Esophagus squamous epithelium (tissue), 5 donors: ENCODE measurements at regions not wholly inside any gene's neighbourhood (a gene's known extent, or its start where the extent isn't known, plus 50 kb on each side); places are given as distances from the start of the nearest gene placed in this dataset.

Experiments used
- DNase-seq: peaks from one replicate; lab custom pipeline; 2025; lab: John Stamatoyannopoulos, UW
- H3K27ac ChIP-seq, 4 donors: fragments of 200-600 bp; sonication (generic); one replicate each; pipeline ENCODE4 v1.5.1; 2016 to 2019; ENCODE audit warnings: mild to moderate bottlenecking in 1 of 4
- H3K27me3 ChIP-seq, 4 donors: fragments of 200-600 bp; sonication (generic); 1 replicate in 3 of 4; 2 replicates in 1 of 4; pipeline versions ENCODE4 v1.5.1 to v1.6.0; 2017 to 2021; ENCODE audit warnings: antibody characterized with exemption in 1 of 4
- H3K36me3 ChIP-seq, 3 donors: fragments of 200-600 bp; sonication (generic); one replicate each; pipeline ENCODE4 v1.5.1; 2016 to 2019
- H3K4me1 ChIP-seq, 3 donors: fragments of 200-600 bp; sonication (generic); one replicate each; pipeline ENCODE4 v1.5.1; 2017 to 2019
- H3K4me3 ChIP-seq, 4 donors: fragments of 200-600 bp; sonication (generic); 1 replicate in 3 of 4; 2 replicates in 1 of 4; pipeline ENCODE4 v1.5.1; 2016 to 2019; ENCODE audit warnings: mild to moderate bottlenecking in 2 of 4, moderate library complexity in 1 of 4
- H3K9me3 ChIP-seq, 3 donors: fragments of 200-600 bp; sonication (generic); one replicate each; pipeline ENCODE4 v1.5.1; 2016 to 2019
- CTCF ChIP-seq, 6 experiments: fragments of 450-650 bp in 4 of 6; fragments of 200-600 bp in 2 of 6; sonication (generic) in 2 of 6; IDR thresholded peaks; one replicate each; pipeline ENCODE4 v1.5.1; 2016 to 2019; ENCODE audit warnings: antibody characterized with exemption in 6 of 6, mild to moderate bottlenecking in 4 of 6, moderate library complexity in 4 of 6
- POLR2A ChIP-seq, 4 donors: fragments of 450-650 bp; IDR thresholded peaks; one replicate each; pipeline ENCODE4 v1.6.1; 2017; ENCODE audit warnings: antibody characterized with exemption in 4 of 4, mild to moderate bottlenecking in 4 of 4, moderate library complexity in 3 of 4
- WGBS, 2 donors: methylation state at CpG; one replicate each; pipeline ENCODE4 v1.1.5; 2018; 5-methylcytosine and 5-hydroxymethylcytosine counted together
- intact Hi-C: fragments of 100-400 bp; cut with DNase I; formaldehyde crosslinking; loops from one replicate; pipeline ENCODE4 v1.15.0; 2022
- donor health status: DM: yes; HTN: yes; CAD: no.

- no peak for TF ChIP-seq CTCF (IDR thresholded peaks at IDR 0.05)
- TF ChIP-seq POLR2A (IDR thresholded peaks at IDR 0.05): no peak
- Histone ChIP-seq H3K4me1 (peaks cover 0 to 3% (median 0%) of the 10 kb centered on the region in 3 donors), H3K9me3 (no peaks in the 10 kb centered on the region), H3K36me3 (no peaks in the 10 kb centered on the region), H3K27ac (no peak overlapping the region), H3K27me3 (no peaks in the 10 kb centered on the region), H3K4me3 (no peak overlapping the region)
- intact Hi-C loops: no loop called here
- DNase-seq: no peak
- WGBS, 2 donors: 73 to 79% methylated on average over 2 of the region's 2 CpGs
Observed at GRCh38 chr5:72623936-72624335, 116.7 kb upstream of the ZNF366 start.

GRCh38 chr5:72623323-72623722, 116.1 kb upstream of the ZNF366 start:
- Histone ChIP-seq H3K4me1 (peaks cover 0 to 3% (median 0%) of the 10 kb centered on the region in 3 donors), H3K9me3 (no peaks in the 10 kb centered on the region), H3K27ac (no peak overlapping the region), H3K36me3 (no peaks in the 10 kb centered on the region), H3K4me3 (no peak overlapping the region), H3K27me3 (no peaks in the 10 kb centered on the region)
- intact Hi-C loops: no loop called here
- no peak for DNase-seq
- WGBS, 2 donors: 79 to 86% methylated on average over 6 of the region's 6 CpGs
- no peak for TF ChIP-seq POLR2A (IDR thresholded peaks at IDR 0.05)
- TF ChIP-seq CTCF (IDR thresholded peaks at IDR 0.05): no peak

DNA sequence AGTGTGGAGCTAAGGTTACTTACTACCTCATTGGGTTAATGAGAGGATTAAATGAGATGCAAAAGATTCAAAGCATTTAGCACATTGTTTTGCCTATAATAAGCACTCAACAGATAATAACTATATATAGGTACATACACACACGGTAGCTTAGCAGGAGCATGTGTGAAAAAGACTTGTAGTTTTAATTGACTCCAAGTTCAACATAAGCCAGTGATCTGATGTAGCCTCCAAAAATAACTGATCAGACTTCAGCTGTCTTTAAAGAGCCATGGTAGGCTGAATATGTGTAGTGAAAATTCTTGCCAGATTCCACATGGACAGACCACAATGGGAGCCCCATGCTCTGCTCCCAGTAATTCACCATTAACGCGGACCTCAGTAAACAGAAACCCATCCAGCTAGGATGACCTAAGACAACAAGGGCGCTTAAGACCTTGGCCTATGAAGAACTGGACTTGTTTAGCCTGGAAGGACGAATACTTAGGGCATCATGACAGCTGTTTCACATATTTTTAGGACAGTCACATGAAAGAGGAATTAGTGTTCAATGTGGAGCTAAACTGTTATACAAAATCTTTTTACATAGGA, 115.1 kb upstream of the ZNF366 start:
- Histone ChIP-seq H3K4me3 (no peak overlapping the region), H3K27ac (no peak overlapping the region), H3K9me3 (no peaks in the 10 kb centered on the region), H3K4me1 (peaks cover 0 to 3% (median 0%) of the 10 kb centered on the region in 3 donors), H3K27me3 (no peaks in the 10 kb centered on the region), H3K36me3 (no peaks in the 10 kb centered on the region)
- TF ChIP-seq CTCF (IDR thresholded peaks at IDR 0.05) (no peak), POLR2A (IDR thresholded peaks at IDR 0.05) (no peak)
- no peak for DNase-seq
- intact Hi-C loops: no loop called here
- WGBS, 2 donors: 64 to 80% methylated on average over 5 of the region's 5 CpGs

GRCh38 chr5:72621576-72621975, 114.4 kb upstream of the ZNF366 start:
- Histone ChIP-seq H3K27me3 (no peaks in the 10 kb centered on the region), H3K4me3 (no peak overlapping the region), H3K36me3 (no peaks in the 10 kb centered on the region), H3K9me3 (no peaks in the 10 kb centered on the region), H3K4me1 (peaks cover 0 to 3% (median 0%) of the 10 kb centered on the region in 3 donors), H3K27ac (no peak overlapping the region)
- no peak for TF ChIP-seq POLR2A (IDR thresholded peaks at IDR 0.05)
- TF ChIP-seq CTCF (IDR thresholded peaks at IDR 0.05): no peak
- 78 to 100% methylated on average over 1 of the region's 1 CpG for WGBS, 2 donors
- intact Hi-C loops: no loop called here
- no peak for DNase-seq

DNA sequence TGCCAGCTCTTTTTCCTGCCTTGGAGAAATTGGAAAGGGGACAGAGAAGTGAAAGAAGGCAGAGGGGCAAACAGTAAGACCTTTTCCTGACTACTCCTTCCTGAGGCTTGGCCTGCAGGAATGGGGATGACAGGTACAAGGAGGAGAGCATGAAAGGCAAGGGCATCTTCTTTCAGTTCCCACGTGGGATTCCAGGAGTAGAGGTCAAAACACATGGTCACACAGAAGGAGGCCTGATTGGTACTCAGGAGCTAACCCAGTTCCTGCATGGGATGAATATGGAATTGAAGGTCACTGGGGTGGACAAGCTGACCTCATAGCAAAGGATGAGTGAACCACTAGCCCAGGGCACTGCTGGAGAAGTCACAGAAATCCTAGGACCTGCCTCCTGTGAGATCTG, 112.5 kb upstream of the ZNF366 start:
- TF ChIP-seq CTCF (IDR thresholded peaks at IDR 0.05) (no peak), POLR2A (IDR thresholded peaks at IDR 0.05) (no peak)
- H3K27me3 ChIP-seq: no peaks in the 10 kb centered on the region
- 75% methylated on average over 1 of the region's 1 CpG; no CpG with 5 or more reads in 1 of the 2 donors for WGBS, 2 donors
- H3K4me1 ChIP-seq: peaks cover 0 to 3% (median 0%) of the 10 kb centered on the region in 3 donors
- no peak overlapping the region for H3K27ac ChIP-seq
- H3K9me3 ChIP-seq: no peaks in the 10 kb centered on the region
- intact Hi-C loops: loop anchor here (10.0 kb wide), 1 partner anchor 205 kb away; no protein-coding TSS in a partner anchor
- no peak for DNase-seq
- H3K4me3 ChIP-seq: no peak overlapping the region
- H3K36me3 ChIP-seq: no peaks in the 10 kb centered on the region
